H9 (cell line): ENCODE measurements at regions not wholly inside any gene's neighbourhood (a gene's known extent, or its start where the extent isn't known, plus 50 kb on each side); places are given as distances from the start of the nearest gene placed in this dataset.
A peak's percentile ranks its signal among the peaks of the same experiment; 100 is the strongest.

Experiments
- DNase-seq: peaks from one replicate; pipeline ENCODE4 v3.0.0-alpha.2; 2017
- H2AFZ ChIP-seq: one replicate; pipeline ENCODE4 v1.6.1; 2013; ENCODE audit warnings: mild to moderate bottlenecking, low read length, control low read depth, moderate library complexity
- H2AK5ac ChIP-seq: 2 replicates; pipeline ENCODE4 v1.6.1; 2013; ENCODE audit warnings: low read length, control low read depth, mixed read lengths; ENCODE audit not compliant: insufficient read length
- H2BK120ac ChIP-seq: one replicate; pipeline ENCODE4 v1.6.1; 2013; ENCODE audit warnings: low read depth, mild to moderate bottlenecking, low read length, control low read depth, inconsistent platforms; ENCODE audit not compliant: poor library complexity, severe bottlenecking
- H2BK12ac ChIP-seq: 2 replicates; pipeline ENCODE4 v1.6.1; 2013; ENCODE audit warnings: low read length, control low read depth, mixed read lengths, low read depth; ENCODE audit not compliant: insufficient read length
- H2BK15ac ChIP-seq: 2 replicates; pipeline ENCODE4 v1.6.1; 2013; ENCODE audit warnings: low read depth, low read length, control low read depth
- H2BK20ac ChIP-seq: one replicate; pipeline ENCODE4 v1.6.1; 2013; ENCODE audit warnings: low read depth, mild to moderate bottlenecking, low read length, control low read depth, inconsistent platforms; ENCODE audit not compliant: poor library complexity, severe bottlenecking
- H2BK5ac ChIP-seq: 2 replicates; pipeline ENCODE4 v1.6.1; 2013; ENCODE audit warnings: low read length, control low read depth, mixed read lengths; ENCODE audit not compliant: insufficient read length
- H3K14ac ChIP-seq: 2 replicates; pipeline ENCODE4 v1.6.1; 2013; ENCODE audit warnings: low read length, control low read depth; ENCODE audit not compliant: insufficient read depth
- H3K18ac ChIP-seq: 2 replicates; pipeline ENCODE4 v1.6.1; 2013; ENCODE audit warnings: low read depth, mild to moderate bottlenecking, mixed read lengths, low read length, control low read depth; ENCODE audit not compliant: insufficient read length
- H3K23ac ChIP-seq: 2 replicates; pipeline ENCODE4 v1.6.1; 2013; ENCODE audit warnings: low read length, control low read depth, mixed read lengths, low read depth; ENCODE audit not compliant: insufficient read length
- H3K23me2 ChIP-seq: 2 replicates; pipeline ENCODE4 v1.6.1; 2013; ENCODE audit warnings: low read depth, mild to moderate bottlenecking, mixed read lengths, low read length, control low read depth; ENCODE audit not compliant: insufficient read length, poor library complexity, severe bottlenecking
- H3K27ac ChIP-seq: 2 replicates; pipeline ENCODE4 v1.5.1; 2013; ENCODE audit warnings: low read length, control low read depth, mixed read lengths, low read depth; ENCODE audit not compliant: insufficient read length
- H3K27me3 ChIP-seq: 2 replicates; pipeline ENCODE4 v1.6.1; 2013; ENCODE audit warnings: low read length, control low read depth, inconsistent platforms; ENCODE audit not compliant: insufficient read depth
- H3K4ac ChIP-seq: 2 replicates; pipeline ENCODE4 v1.6.1; 2013; ENCODE audit warnings: low read depth, mild to moderate bottlenecking, control low read depth, inconsistent platforms, low read length, moderate library complexity
- H3K4me1 ChIP-seq: 2 replicates; pipeline ENCODE4 v1.6.1; 2013; ENCODE audit warnings: low read length, control low read depth, inconsistent platforms; ENCODE audit not compliant: insufficient read depth
- H3K4me2 ChIP-seq: 2 replicates; pipeline ENCODE4 v1.6.1; 2013; ENCODE audit warnings: low read length, control low read depth, mixed read lengths; ENCODE audit not compliant: insufficient read length, insufficient read depth
- H3K56ac ChIP-seq: 2 replicates; pipeline ENCODE4 v1.6.1; 2013; ENCODE audit warnings: low read depth, mild to moderate bottlenecking, mixed read lengths, low read length, control low read depth; ENCODE audit not compliant: insufficient read length
- H3K79me1 ChIP-seq: 2 replicates; pipeline ENCODE4 v1.6.1; 2013; ENCODE audit warnings: low read depth, mild to moderate bottlenecking, moderate library complexity, low read length, control low read depth, inconsistent platforms; ENCODE audit not compliant: insufficient read depth, poor library complexity, severe bottlenecking
- H3K79me2 ChIP-seq: 2 replicates; pipeline ENCODE4 v1.6.1; 2013; ENCODE audit warnings: low read length, control low read depth, inconsistent platforms; ENCODE audit not compliant: insufficient read depth
- H3K9ac ChIP-seq: 2 replicates; pipeline ENCODE4 v1.6.1; 2013; ENCODE audit warnings: low read length, control low read depth, mixed read lengths; ENCODE audit not compliant: insufficient read length; ENCODE audit errors: extremely low read depth
- H3K9me3 ChIP-seq: one replicate; pipeline ENCODE4 v1.6.1; 2013; ENCODE audit warnings: low read depth, low read length, inconsistent platforms; ENCODE audit not compliant: control insufficient read depth
- H3T11ph ChIP-seq: one replicate; pipeline ENCODE4 v1.6.1; 2013; ENCODE audit warnings: mild to moderate bottlenecking, low read length, control low read depth, inconsistent platforms
- H4K20me1 ChIP-seq: one replicate; pipeline ENCODE4 v1.6.1; 2013; ENCODE audit not compliant: control insufficient read depth, insufficient read length, insufficient read depth
- H4K5ac ChIP-seq: 2 replicates; pipeline ENCODE4 v1.6.1; 2013; ENCODE audit warnings: low read depth, mild to moderate bottlenecking, mixed read lengths, low read length, control low read depth; ENCODE audit not compliant: insufficient read length
- H4K8ac ChIP-seq: replicated peaks from 2 replicates; pipeline ENCODE4 v1.6.1; 2013; ENCODE audit warnings: low read length, control low read depth, mixed read lengths, low read depth; ENCODE audit not compliant: insufficient read length
- H4K91ac ChIP-seq: 2 replicates; pipeline ENCODE4 v1.6.1; 2013; ENCODE audit warnings: low read depth, mild to moderate bottlenecking, moderate library complexity, mixed read lengths, low read length, control low read depth; ENCODE audit not compliant: insufficient read length
- H3K27ac Mint-ChIP-seq, 3 experiments: 2 replicates in 2 of 3; 3 replicates in 1 of 3; pipeline ENCODE4 v1.8.0; 2020 to 2021; ENCODE audit warnings: mixed read lengths in 3 of 3, mild to moderate bottlenecking in 1 of 3, moderate library complexity in 1 of 3
- H3K27me3 Mint-ChIP-seq: 2 replicates; pipeline ENCODE4 v1.8.0; 2021; ENCODE audit warnings: low read depth, mild to moderate bottlenecking, moderate library complexity, mixed read lengths
- H3K36me3 Mint-ChIP-seq, 3 experiments: 2 replicates in 2 of 3; 3 replicates in 1 of 3; pipeline ENCODE4 v1.8.0; 2020 to 2021; ENCODE audit warnings: low read depth in 3 of 3, mixed read lengths in 3 of 3; ENCODE audit not compliant: insufficient read depth in 1 of 3
- H3K4me1 Mint-ChIP-seq, 2 experiments: 2 replicates each; pipeline ENCODE4 v1.8.0; 2020; ENCODE audit warnings: mixed read lengths in 2 of 2
- H3K4me3 Mint-ChIP-seq, 2 experiments: 2 replicates in 1 of 2; 3 replicates in 1 of 2; pipeline ENCODE4 v1.8.0; 2020 to 2021; ENCODE audit warnings: mild to moderate bottlenecking in 2 of 2, mixed read lengths in 2 of 2, moderate library complexity in 1 of 2
- H3K9me3 Mint-ChIP-seq, 2 experiments: 2 replicates in 1 of 2; 3 replicates in 1 of 2; pipeline ENCODE4 v1.8.0; 2020; ENCODE audit warnings: mild to moderate bottlenecking in 2 of 2, mixed read lengths in 2 of 2, moderate library complexity in 1 of 2
- CTCF ChIP-seq: fragments of 200-600 bp; sonication (generic); conservative IDR thresholded peaks from 3 replicates; pipeline ENCODE4 v1.8.0; 2021; ENCODE audit warnings: antibody characterized with exemption, mild to moderate bottlenecking
- WGBS: extraction: QIAGEN DNeasy Blood & Tissue Kit; methylation state at CpG from one replicate; pipeline ENCODE4 v1.1.7; 2013; ENCODE audit warnings: missing lambda C conversion rate, low lambda C conversion rate, mixed read lengths; ENCODE audit not compliant: insufficient read length; ENCODE audit errors: extremely low coverage; 5-methylcytosine and 5-hydroxymethylcytosine counted together

GRCh38 chr1:5682626-5683225 lies 309.5 kb downstream of the NPHP4 start:
- H3K9ac ChIP-seq, result no peak overlapping the region
- Mint-ChIP-seq H3K36me3 (peaks cover 0 to 4% (median 0%) of the 10 kb centered on the region in 3 experiments; a peak in 2 of 7 replicates), H3K9me3 (peaks cover 0 to 3% of the 10 kb centered on the region in 2 experiments; a peak in 3 of 5 replicates), H3K27me3 (peaks cover 19% of the 10 kb centered on the region), H3K4me1 (peaks cover 4 to 5% of the 10 kb centered on the region in 2 experiments; a peak in 3 of 4 replicates), H3K4me3 (no peak overlapping the region), H3K27ac (peak overlapping the region in 1 of 3 experiments; percentile 76; a peak in 2 of 7 replicates)
- H2AFZ ChIP-seq, result no peak overlapping the region
- no peaks in the 10 kb centered on the region for H3K4me1 ChIP-seq
- no peak overlapping the region for H3K56ac ChIP-seq
- no peak overlapping the region for H3K4me2 ChIP-seq
- H4K5ac ChIP-seq, result no peak overlapping the region
- H3T11ph ChIP-seq, result no peak overlapping the region
- no peak overlapping the region for H2BK20ac ChIP-seq
- no peak overlapping the region for H3K27ac ChIP-seq
- no peak for TF ChIP-seq CTCF
- no peak overlapping the region for H3K14ac ChIP-seq
- no peaks in the 10 kb centered on the region for H3K9me3 ChIP-seq
- H4K8ac ChIP-seq, result no peak overlapping the region
- no peaks in the 10 kb centered on the region for H3K79me1 ChIP-seq
- no peak overlapping the region for H3K23ac ChIP-seq
- H2AK5ac ChIP-seq, result no peak overlapping the region
- no peak overlapping the region for H2BK15ac ChIP-seq
- no peak overlapping the region for H4K91ac ChIP-seq
- no peak overlapping the region for H3K4ac ChIP-seq
- H4K20me1 ChIP-seq, result no peaks in the 10 kb centered on the region
- no peak overlapping the region for H2BK120ac ChIP-seq
- no peaks in the 10 kb centered on the region for H3K23me2 ChIP-seq
- no peaks in the 10 kb centered on the region for H3K79me2 ChIP-seq
- DNase-seq, result no peak
- no peak overlapping the region for H3K18ac ChIP-seq
- H2BK12ac ChIP-seq, result no peak overlapping the region
- H3K27me3 ChIP-seq, result no peaks in the 10 kb centered on the region
- H2BK5ac ChIP-seq, result no peak overlapping the region
- no CpG with 5 or more reads among the region's 16 CpGs for WGBS
